ENCODE measurements at regions not wholly inside any gene's neighbourhood (a gene's known extent, or its start where the extent isn't known, plus 50 kb on each side); places are given as distances from the start of the nearest gene placed in this dataset.

DNA sequence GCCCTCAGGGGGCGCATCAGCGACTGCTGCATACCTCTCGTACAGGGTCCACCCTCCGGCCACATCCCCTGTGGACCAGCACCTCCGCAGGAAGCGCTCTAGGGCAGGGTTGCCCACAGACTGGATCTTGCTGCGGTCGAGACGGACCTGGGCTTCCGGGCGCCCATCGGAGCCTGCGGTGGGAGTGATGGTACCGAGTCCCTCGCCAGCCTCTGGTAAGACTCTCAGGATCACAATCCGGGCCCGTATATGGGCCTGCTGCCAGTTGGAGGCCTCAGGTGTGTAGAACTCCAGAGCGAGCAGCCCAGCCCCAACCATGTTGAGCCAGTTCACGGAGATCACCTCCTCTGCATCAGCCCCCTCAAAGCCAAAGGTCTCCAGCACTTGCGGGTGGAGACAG, 323.0 kb downstream of the ANXA1 start:
- WGBS, 2 donors, result 73 to 81% methylated on average over 8 to 20 of the region's 20 CpGs
- no peaks in the 10 kb centered on the region for H3K27me3 ChIP-seq
- ATAC-seq (no peak), DNase-seq (no peak)
- no peak overlapping the region for H3K4me3 ChIP-seq
- intact Hi-C loops (cut with DNase I), result no loop called here
- H3K36me3 ChIP-seq (replicated peaks in 1 of 2; ENCODE audit: insufficient read depth in 1 of 2, low read depth in 2 of 2), result no peaks in the 10 kb centered on the region
- no peaks in the 10 kb centered on the region for H3K4me1 ChIP-seq
- no peak overlapping the region for H3K27ac ChIP-seq
- TF ChIP-seq POLR2A (IDR thresholded peaks at IDR 0.05) (no peak), CTCF (IDR thresholded peaks at IDR 0.05) (no peak)
- H3K9me3 ChIP-seq, result no peaks in the 10 kb centered on the region

- intact Hi-C loops (cut with DNase I), result no loop called here
- ATAC-seq (no peak), DNase-seq (no peak)
- H3K9me3 ChIP-seq, result peaks cover 0 to 2% (median 0%) of the 10 kb centered on the region in 3 donors
- no peak overlapping the region for H3K4me3 ChIP-seq
- no peaks in the 10 kb centered on the region for H3K36me3 ChIP-seq (replicated peaks in 1 of 2; ENCODE audit: insufficient read depth in 1 of 2, low read depth in 2 of 2)
- WGBS, 2 donors, result 69 to 78% methylated on average over 5 of the region's 5 CpGs
- no peak for TF ChIP-seq CTCF (IDR thresholded peaks at IDR 0.05)
- no peak for TF ChIP-seq POLR2A (IDR thresholded peaks at IDR 0.05)
- H3K27me3 ChIP-seq, result no peaks in the 10 kb centered on the region
- H3K4me1 ChIP-seq, result no peaks in the 10 kb centered on the region
- H3K27ac ChIP-seq, result no peak overlapping the region
Observed at GRCh38 chr9:73494894-73495293, 343.2 kb downstream of the ANXA1 start.

GRCh38 chr9:73497796-73498195, 346.1 kb downstream of the ANXA1 start:
- Histone ChIP-seq H3K27me3 (no peaks in the 10 kb centered on the region), H3K4me1 (no peaks in the 10 kb centered on the region), H3K27ac (no peak overlapping the region), H3K4me3 (no peak overlapping the region), H3K36me3 (replicated peaks in 1 of 2; ENCODE audit: insufficient read depth in 1 of 2, low read depth in 2 of 2) (no peaks in the 10 kb centered on the region), H3K9me3 (peaks cover 0 to 2% (median 0%) of the 10 kb centered on the region in 3 donors)
- TF ChIP-seq POLR2A (IDR thresholded peaks at IDR 0.05), result no peak
- ATAC-seq (no peak), DNase-seq (no peak)
- 28 to 47% methylated on average over 2 of the region's 2 CpGs for WGBS, 2 donors
- intact Hi-C loops (cut with DNase I), result no loop called here

DNA sequence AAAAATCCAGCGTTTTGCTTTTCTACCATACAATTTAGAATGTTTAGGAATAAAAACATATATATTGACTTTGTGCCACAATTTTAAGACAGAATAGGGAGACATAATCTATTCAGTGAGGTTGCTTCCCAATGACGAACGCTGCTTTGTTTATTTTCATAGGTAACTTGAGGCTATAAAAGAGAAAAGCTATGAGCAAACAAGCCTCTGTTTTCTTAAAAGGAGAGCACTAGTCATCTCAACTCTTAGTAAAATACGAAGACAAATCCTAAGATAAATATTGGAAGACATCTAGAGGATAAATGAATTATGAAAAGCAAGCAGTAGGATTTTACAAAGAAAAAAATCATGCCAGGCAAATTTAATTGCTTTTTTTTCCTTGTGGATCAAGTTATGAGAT, 363.6 kb downstream of the ANXA1 start:
- intact Hi-C loops (cut with DNase I), result no loop called here
- no peak overlapping the region for H3K27ac ChIP-seq
- no peaks in the 10 kb centered on the region for H3K9me3 ChIP-seq
- no peaks in the 10 kb centered on the region for H3K4me1 ChIP-seq
- WGBS, 2 donors, result 15 to 22% methylated on average over 4 of the region's 4 CpGs
- H3K36me3 ChIP-seq (replicated peaks in 1 of 2; ENCODE audit: insufficient read depth in 1 of 2, low read depth in 2 of 2), result no peaks in the 10 kb centered on the region
- no peak for TF ChIP-seq POLR2A (IDR thresholded peaks at IDR 0.05)
- no peak for TF ChIP-seq CTCF (IDR thresholded peaks at IDR 0.05)
- no peak for DNase-seq
- no peak for ATAC-seq
- no peaks in the 10 kb centered on the region for H3K27me3 ChIP-seq
- H3K4me3 ChIP-seq, result no peak overlapping the region

- Histone ChIP-seq H3K27ac (no peak overlapping the region), H3K9me3 (no peaks in the 10 kb centered on the region), H3K4me1 (no peaks in the 10 kb centered on the region), H3K4me3 (no peak overlapping the region), H3K27me3 (no peaks in the 10 kb centered on the region), H3K36me3 (replicated peaks in 1 of 2; ENCODE audit: insufficient read depth in 1 of 2, low read depth in 2 of 2) (no peaks in the 10 kb centered on the region)
- ATAC-seq (no peak), DNase-seq (no peak)
- TF ChIP-seq POLR2A (IDR thresholded peaks at IDR 0.05), result no peak
- no peak for TF ChIP-seq CTCF (IDR thresholded peaks at IDR 0.05)
- intact Hi-C loops (cut with DNase I), result no loop called here
- 42 to 47% methylated on average over 2 of the region's 2 CpGs for WGBS, 2 donors
Observed at GRCh38 chr9:73523391-73523790, 371.7 kb downstream of the ANXA1 start.

Data from body of pancreas (tissue), 4 donors.